ENCODE measurements at regions not wholly inside any gene's neighbourhood (a gene's known extent, or its start where the extent isn't known, plus 50 kb on each side); places are given as distances from the start of the nearest gene placed in this dataset.

DNA sequence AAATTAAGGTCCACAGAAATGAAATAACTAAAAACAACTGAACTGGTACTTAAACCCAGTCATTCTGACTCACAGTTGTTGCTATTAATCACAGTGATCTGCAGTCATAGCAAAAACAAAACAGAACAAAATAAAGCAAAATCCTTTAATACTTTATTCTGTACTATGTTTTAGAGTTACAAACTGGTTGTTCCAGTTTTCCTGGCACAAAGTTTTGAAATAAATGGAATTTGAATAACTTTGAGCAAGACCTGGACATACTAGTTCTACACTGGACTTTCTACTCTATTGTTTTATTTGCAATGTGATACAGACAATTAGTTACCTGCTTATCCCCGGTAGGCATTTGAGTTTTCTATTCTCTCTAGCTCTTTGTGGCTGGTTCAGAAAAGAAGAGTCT lies 147.9 kb downstream of the DMRT2 start:
- TF ChIP-seq, protein P1, sequence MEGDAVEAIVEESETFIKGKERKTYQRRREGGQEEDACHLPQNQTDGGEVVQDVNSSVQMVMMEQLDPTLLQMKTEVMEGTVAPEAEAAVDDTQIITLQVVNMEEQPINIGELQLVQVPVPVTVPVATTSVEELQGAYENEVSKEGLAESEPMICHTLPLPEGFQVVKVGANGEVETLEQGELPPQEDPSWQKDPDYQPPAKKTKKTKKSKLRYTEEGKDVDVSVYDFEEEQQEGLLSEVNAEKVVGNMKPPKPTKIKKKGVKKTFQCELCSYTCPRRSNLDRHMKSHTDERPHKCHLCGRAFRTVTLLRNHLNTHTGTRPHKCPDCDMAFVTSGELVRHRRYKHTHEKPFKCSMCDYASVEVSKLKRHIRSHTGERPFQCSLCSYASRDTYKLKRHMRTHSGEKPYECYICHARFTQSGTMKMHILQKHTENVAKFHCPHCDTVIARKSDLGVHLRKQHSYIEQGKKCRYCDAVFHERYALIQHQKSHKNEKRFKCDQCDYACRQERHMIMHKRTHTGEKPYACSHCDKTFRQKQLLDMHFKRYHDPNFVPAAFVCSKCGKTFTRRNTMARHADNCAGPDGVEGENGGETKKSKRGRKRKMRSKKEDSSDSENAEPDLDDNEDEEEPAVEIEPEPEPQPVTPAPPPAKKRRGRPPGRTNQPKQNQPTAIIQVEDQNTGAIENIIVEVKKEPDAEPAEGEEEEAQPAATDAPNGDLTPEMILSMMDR (IDR thresholded peaks at IDR 0.05; ENCODE audit: borderline replicate concordance, control extremely low read depth, extremely low read depth, insufficient read depth, missing control alignments), result no peak
- in situ Hi-C loops (cut with MboI; ENCODE audit: low sequenced_read_pairs, unreplicated experiment), result no loop called here
- no peak for DNase-seq (ENCODE audit: low spot score)

DNA sequence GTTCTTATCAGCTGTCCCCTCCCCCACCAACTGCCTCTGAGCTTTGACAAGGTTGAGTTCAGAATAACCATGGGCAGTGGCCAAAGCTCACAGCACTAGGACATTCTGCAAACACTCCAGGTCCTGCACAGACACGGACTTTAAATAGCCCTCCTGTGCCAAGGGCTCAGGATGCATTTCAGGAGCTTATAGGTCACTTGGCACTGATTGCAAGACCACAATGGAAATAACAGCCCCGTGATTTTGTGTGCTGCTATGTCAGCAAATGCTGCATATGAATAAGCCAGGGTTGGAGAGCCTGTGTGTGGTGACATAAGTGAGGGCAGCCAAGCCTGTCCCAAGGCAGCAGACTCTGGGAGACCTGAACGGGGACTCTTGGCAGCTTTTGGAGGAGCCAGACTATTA lies 150.7 kb downstream of the DMRT2 start:
- DNase-seq (ENCODE audit: low spot score), result no peak
- in situ Hi-C loops (cut with MboI; ENCODE audit: low sequenced_read_pairs, unreplicated experiment), result no loop called here
- TF ChIP-seq, protein P1 (IDR thresholded peaks at IDR 0.05; ENCODE audit: borderline replicate concordance, control extremely low read depth, extremely low read depth, insufficient read depth, missing control alignments), result no peak

- in situ Hi-C loops (cut with MboI; ENCODE audit: low sequenced_read_pairs, unreplicated experiment), result no loop called here
- TF ChIP-seq, protein P1 (IDR thresholded peaks at IDR 0.05; ENCODE audit: borderline replicate concordance, control extremely low read depth, extremely low read depth, insufficient read depth, missing control alignments), result no peak
These were observed 151.1 kb downstream of the DMRT2 start for GRCh38 chr9:1201262-1201661.

DNA sequence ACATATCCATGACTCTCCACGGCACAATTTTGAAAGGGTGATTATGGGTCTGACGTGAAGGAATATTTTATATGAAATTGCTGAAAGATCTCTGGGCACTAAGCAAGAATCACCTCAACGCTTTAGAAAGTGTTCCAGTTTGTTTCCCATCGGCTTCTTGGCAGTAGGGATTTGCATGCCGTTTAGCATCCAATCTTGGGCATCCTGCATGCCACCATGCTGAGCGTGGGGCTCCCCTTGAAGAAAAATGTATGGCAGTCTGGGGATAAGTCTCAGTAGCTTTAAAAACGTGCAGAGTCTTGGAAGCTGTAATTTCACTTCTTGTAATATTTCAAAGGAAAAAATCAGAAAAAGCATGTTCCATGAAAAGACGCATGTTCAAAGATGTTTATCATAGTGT lies 151.7 kb downstream of the DMRT2 start:
- DNase-seq (ENCODE audit: low spot score), result no peak
- in situ Hi-C loops (cut with MboI; ENCODE audit: low sequenced_read_pairs, unreplicated experiment), result no loop called here
- TF ChIP-seq, protein P1 (IDR thresholded peaks at IDR 0.05; ENCODE audit: borderline replicate concordance, control extremely low read depth, extremely low read depth, insufficient read depth, missing control alignments), result no peak

More at GRCh38 chr9:1201262-1201661, 151.1 kb downstream of the DMRT2 start:
- no peak for DNase-seq (ENCODE audit: low spot score)

GRCh38 chr9:1202512-1203280 lies 152.5 kb downstream of the DMRT2 start:
- no peak for DNase-seq (ENCODE audit: low spot score)
- TF ChIP-seq, protein P1 (IDR thresholded peaks at IDR 0.05; ENCODE audit: borderline replicate concordance, control extremely low read depth, extremely low read depth, insufficient read depth, missing control alignments), result no peak
- in situ Hi-C loops (cut with MboI; ENCODE audit: low sequenced_read_pairs, unreplicated experiment), result no loop called here

GRCh38 chr9:1207686-1208085 lies 157.5 kb downstream of the DMRT2 start:
- no peak for DNase-seq (ENCODE audit: low spot score)
- TF ChIP-seq, protein P1 (IDR thresholded peaks at IDR 0.05; ENCODE audit: borderline replicate concordance, control extremely low read depth, extremely low read depth, insufficient read depth, missing control alignments), result no peak
- in situ Hi-C loops (cut with MboI; ENCODE audit: low sequenced_read_pairs, unreplicated experiment), result no loop called here

Data from GM13976 (cell line).